Spleen (tissue), 11 donors: ENCODE measurements at regions not wholly inside any gene's neighbourhood (a gene's known extent, or its start where the extent isn't known, plus 50 kb on each side); places are given as distances from the start of the nearest gene placed in this dataset.

ENCODE experiments used
- DNase-seq: peaks from one replicate; pipeline ENCODE4 v3.0.0-alpha.2; 2020
- H3K27ac ChIP-seq, 8 donors: fragments of 200-600 bp; sonication (generic) in 7 of 8; 1 replicate in 4 of 8; 2 replicates in 4 of 8; pipeline versions ENCODE4 v1.5.0 to v1.8.0; 2016 to 2021; ENCODE audit warnings: inconsistent platforms in 4 of 8, mild to moderate bottlenecking in 4 of 8, moderate library complexity in 1 of 8
- H3K27me3 ChIP-seq, 7 donors: fragments of 200-600 bp; sonication (generic) in 6 of 7; replicated peaks in 1 of 7; 1 replicate in 4 of 7; 2 replicates in 3 of 7; pipeline versions ENCODE4 v1.5.0 to v1.8.0; 2016 to 2021; ENCODE audit warnings: inconsistent platforms in 3 of 7, mild to moderate bottlenecking in 1 of 7
- H3K36me3 ChIP-seq, 6 donors: fragments of 200-600 bp; sonication (generic) in 5 of 6; 1 replicate in 4 of 6; 2 replicates in 2 of 6; pipeline versions ENCODE4 v1.5.0 to v1.8.0; 2016 to 2021; ENCODE audit warnings: inconsistent platforms in 2 of 6
- H3K4me1 ChIP-seq, 6 donors: fragments of 200-600 bp; sonication (generic) in 5 of 6; 1 replicate in 3 of 6; 2 replicates in 3 of 6; pipeline versions ENCODE4 v1.5.0 to v1.8.0; 2016 to 2021; ENCODE audit warnings: inconsistent platforms in 3 of 6
- H3K4me3 ChIP-seq, 8 donors: fragments of 200-600 bp; sonication (generic) in 7 of 8; 1 replicate in 4 of 8; 2 replicates in 4 of 8; pipeline versions ENCODE4 v1.5.0 to v1.8.0; 2016 to 2021; ENCODE audit warnings: inconsistent platforms in 4 of 8, mild to moderate bottlenecking in 4 of 8, moderate library complexity in 2 of 8
- H3K9me3 ChIP-seq, 8 donors: fragments of 200-600 bp; sonication (generic) in 7 of 8; 1 replicate in 4 of 8; 2 replicates in 4 of 8; pipeline versions ENCODE4 v1.5.0 to v1.8.0; 2016 to 2021; ENCODE audit warnings: inconsistent platforms in 4 of 8
- POLR2A ChIP-seq, 3 donors: fragments of 450-650 bp; IDR thresholded peaks; one replicate each; pipeline ENCODE4 v1.5.1; 2017; ENCODE audit warnings: antibody characterized with exemption in 3 of 3, mild to moderate bottlenecking in 1 of 3
- POLR2AphosphoS5 ChIP-seq, 3 donors: sonication (generic); formaldehyde crosslinking; IDR thresholded peaks; one replicate each; pipeline ENCODE4 v1.5.1; 2017; ENCODE audit warnings: antibody characterized with exemption in 3 of 3
- WGBS, 5 donors: extraction: QIAGEN DNeasy Blood & Tissue Kit in 3 of 5; methylation state at CpG; one replicate each; pipeline versions ENCODE4 v1.1.5 to v1.1.7; 2013 to 2018; 5-methylcytosine and 5-hydroxymethylcytosine counted together
- intact Hi-C: fragments of 100-400 bp; cut with DNase I; formaldehyde crosslinking; loops from one replicate; pipeline ENCODE4 v1.15.0; 2023; ENCODE audit warnings: low total_unique reads
- TF ChIP-seq, protein P1 (sequence below), 11 experiments: fragments of 200-600 bp in 7 of 11; fragments of 450-650 bp in 4 of 11; sonication (generic) in 4 of 11; IDR thresholded peaks in 8 of 11; conservative IDR thresholded peaks in 3 of 11; 1 replicate in 7 of 11; 2 replicates in 4 of 11; pipeline versions ENCODE4 v1.4.0 to v1.8.0; 2016 to 2021; ENCODE audit warnings: antibody characterized with exemption in 11 of 11, inconsistent platforms in 4 of 11, mild to moderate bottlenecking in 1 of 11
- donor health status: healthy with polysubstance abuse.
- donor health status: DM: no; HTN: no; CAD: no; lungs with moderate emphysema.
- donor health status: DM: no; HTN: no; CAD: no.
- donor health status: Bipolar disorder and iron deficiency.
- donor health status: healthy.
- donor health status: DM: no; HTN: no; CAD: no.
- donor health status: DM: yes; HTN: yes; CAD: no.

GRCh38 chr2:57523304-57523703 is 523.3 kb upstream of the VRK2 start:
- Histone ChIP-seq H3K36me3 (no peaks in the 10 kb centered on the region), H3K4me3 (no peak overlapping the region), H3K9me3 (peaks cover 0 to 44% (median 26%) of the 10 kb centered on the region in 8 donors), H3K27me3 (no peaks in the 10 kb centered on the region), H3K27ac (no peak overlapping the region), H3K4me1 (no peaks in the 10 kb centered on the region)
- 65 to 92% (median 74%) methylated on average over 1 of the region's 1 CpG for WGBS, 5 donors
- TF ChIP-seq POLR2AphosphoS5 (IDR thresholded peaks at IDR 0.05) (no peak), POLR2A (IDR thresholded peaks at IDR 0.05) (no peak)
- TF ChIP-seq, protein P1, sequence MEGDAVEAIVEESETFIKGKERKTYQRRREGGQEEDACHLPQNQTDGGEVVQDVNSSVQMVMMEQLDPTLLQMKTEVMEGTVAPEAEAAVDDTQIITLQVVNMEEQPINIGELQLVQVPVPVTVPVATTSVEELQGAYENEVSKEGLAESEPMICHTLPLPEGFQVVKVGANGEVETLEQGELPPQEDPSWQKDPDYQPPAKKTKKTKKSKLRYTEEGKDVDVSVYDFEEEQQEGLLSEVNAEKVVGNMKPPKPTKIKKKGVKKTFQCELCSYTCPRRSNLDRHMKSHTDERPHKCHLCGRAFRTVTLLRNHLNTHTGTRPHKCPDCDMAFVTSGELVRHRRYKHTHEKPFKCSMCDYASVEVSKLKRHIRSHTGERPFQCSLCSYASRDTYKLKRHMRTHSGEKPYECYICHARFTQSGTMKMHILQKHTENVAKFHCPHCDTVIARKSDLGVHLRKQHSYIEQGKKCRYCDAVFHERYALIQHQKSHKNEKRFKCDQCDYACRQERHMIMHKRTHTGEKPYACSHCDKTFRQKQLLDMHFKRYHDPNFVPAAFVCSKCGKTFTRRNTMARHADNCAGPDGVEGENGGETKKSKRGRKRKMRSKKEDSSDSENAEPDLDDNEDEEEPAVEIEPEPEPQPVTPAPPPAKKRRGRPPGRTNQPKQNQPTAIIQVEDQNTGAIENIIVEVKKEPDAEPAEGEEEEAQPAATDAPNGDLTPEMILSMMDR (IDR thresholded peaks at IDR 0.05 in 8 of 11, conservative IDR thresholded peaks at IDR 0.05 in 3 of 11): no peak
- DNase-seq: no peak
- intact Hi-C loops: no loop called here

DNA sequence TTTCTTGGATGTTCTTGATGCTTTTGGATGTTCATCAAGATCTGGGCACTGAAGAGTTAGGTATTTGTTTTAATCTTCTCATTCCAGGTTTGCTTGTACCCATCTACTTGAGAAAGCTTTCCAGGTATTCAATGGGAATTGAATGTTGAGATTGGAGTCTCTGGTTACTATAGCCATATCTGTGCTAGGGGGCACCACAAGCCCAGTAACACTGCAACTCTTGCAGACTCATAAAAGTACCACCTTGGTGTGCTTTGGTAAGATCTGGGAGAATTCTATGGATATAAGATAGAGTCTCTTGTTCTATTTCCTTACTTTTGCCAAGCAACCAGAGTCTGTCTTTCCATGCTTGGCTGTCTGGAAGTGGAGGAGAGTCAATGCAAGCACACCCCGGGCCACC is 518.9 kb upstream of the VRK2 start:
- H3K4me3 ChIP-seq: no peak overlapping the region
- WGBS, 5 donors: 83 to 95% (median 91%) methylated on average over 1 of the region's 1 CpG
- H3K27me3 ChIP-seq: no peaks in the 10 kb centered on the region

GRCh38 chr2:57528499-57528898 is 518.1 kb upstream of the VRK2 start:
- no peak overlapping the region for H3K27ac ChIP-seq
- intact Hi-C loops: no loop called here
- H3K27me3 ChIP-seq: no peaks in the 10 kb centered on the region
- 66 to 85% (median 85%) methylated on average over 2 to 3 of the region's 3 CpGs for WGBS, 5 donors
- peaks cover 0 to 39% (median 26%) of the 10 kb centered on the region in 8 donors for H3K9me3 ChIP-seq
- TF ChIP-seq, protein P1 (IDR thresholded peaks at IDR 0.05 in 8 of 11, conservative IDR thresholded peaks at IDR 0.05 in 3 of 11): no peak
- TF ChIP-seq POLR2AphosphoS5 (IDR thresholded peaks at IDR 0.05) (no peak), POLR2A (IDR thresholded peaks at IDR 0.05) (no peak)
- no peak overlapping the region for H3K4me3 ChIP-seq
- H3K4me1 ChIP-seq: no peaks in the 10 kb centered on the region
- H3K36me3 ChIP-seq: no peaks in the 10 kb centered on the region
- DNase-seq: no peak

More for the DNA sequence above, 518.9 kb upstream of the VRK2 start:
- H3K4me1 ChIP-seq: no peaks in the 10 kb centered on the region
- DNase-seq: no peak
- no peak overlapping the region for H3K27ac ChIP-seq
- intact Hi-C loops: no loop called here
- H3K9me3 ChIP-seq: peaks cover 0 to 48% (median 27%) of the 10 kb centered on the region in 8 donors
- TF ChIP-seq POLR2A (IDR thresholded peaks at IDR 0.05) (no peak), POLR2AphosphoS5 (IDR thresholded peaks at IDR 0.05) (no peak)
- TF ChIP-seq, protein P1 (IDR thresholded peaks at IDR 0.05 in 8 of 11, conservative IDR thresholded peaks at IDR 0.05 in 3 of 11): no peak
- no peaks in the 10 kb centered on the region for H3K36me3 ChIP-seq

DNA sequence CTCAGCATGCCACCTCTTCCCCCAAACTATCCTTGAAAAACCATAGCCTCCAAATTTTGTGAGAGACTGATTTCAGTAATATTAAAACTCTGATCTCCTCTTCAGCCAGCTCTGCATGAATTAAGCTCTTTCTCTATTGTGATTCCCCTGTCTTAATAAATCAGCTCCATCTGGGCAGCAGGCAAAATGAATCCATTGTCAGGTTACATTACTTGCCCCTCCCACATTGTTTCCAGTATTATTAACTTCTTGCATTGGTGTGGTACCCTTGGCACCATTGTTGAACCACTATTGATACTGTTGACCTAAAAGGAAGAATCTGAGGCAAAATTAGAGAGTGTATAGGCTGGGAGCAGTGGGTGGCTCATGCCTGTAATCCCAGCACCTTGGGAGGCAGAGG is 512.2 kb upstream of the VRK2 start:
- Histone ChIP-seq H3K36me3 (no peaks in the 10 kb centered on the region), H3K4me1 (no peaks in the 10 kb centered on the region), H3K27me3 (no peaks in the 10 kb centered on the region), H3K9me3 (peaks cover 0 to 2% (median 0%) of the 10 kb centered on the region in 8 donors), H3K4me3 (no peak overlapping the region), H3K27ac (no peak overlapping the region)
- TF ChIP-seq, protein P1 (IDR thresholded peaks at IDR 0.05 in 8 of 11, conservative IDR thresholded peaks at IDR 0.05 in 3 of 11): no peak
- TF ChIP-seq POLR2A (IDR thresholded peaks at IDR 0.05) (no peak), POLR2AphosphoS5 (IDR thresholded peaks at IDR 0.05) (no peak)
- DNase-seq: no peak
- intact Hi-C loops: no loop called here
